ENCODE measurements at regions not wholly inside any gene's neighbourhood (a gene's known extent, or its start where the extent isn't known, plus 50 kb on each side); places are given as distances from the start of the nearest gene placed in this dataset.

DNA sequence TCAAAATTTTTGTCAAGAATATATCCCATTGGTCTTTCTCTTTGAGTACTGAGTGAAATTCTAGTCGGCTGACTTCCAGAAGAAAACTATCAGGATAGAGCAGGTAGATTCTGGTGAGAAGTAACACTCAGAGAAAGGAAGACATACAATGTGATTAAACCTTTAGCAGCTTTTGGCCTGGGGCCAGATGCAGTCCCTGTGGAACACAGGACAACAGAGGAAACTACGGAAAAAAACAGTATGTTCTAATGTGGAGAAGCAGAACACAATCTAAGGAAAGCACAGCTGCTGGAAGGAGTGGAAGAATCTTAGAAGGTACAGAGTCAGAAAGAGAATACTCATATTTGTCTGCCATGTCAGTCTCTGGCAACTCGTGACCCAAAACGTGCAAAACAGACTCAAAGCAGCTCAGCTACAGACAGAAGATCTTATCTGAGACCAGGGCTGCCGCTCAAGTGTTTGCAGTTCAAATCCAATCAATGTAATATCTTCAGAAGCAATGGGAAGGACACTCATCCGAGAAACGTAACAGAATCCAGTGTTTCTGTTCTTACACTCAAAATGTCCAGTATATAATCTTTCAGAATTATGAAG, 283.8 kb downstream of the MRPL39 start:
- DNase-seq (ENCODE audit: low read depth, low spot score) (no peak), FAIRE-seq (no peak)
- Histone ChIP-seq H3K9me3 (ENCODE audit: control insufficient read depth, low read depth, low read length) (no peaks in the 10 kb centered on the region), H3K27me3 (ENCODE audit: control insufficient read depth, extremely low read depth, insufficient read depth, low read length) (no peaks in the 10 kb centered on the region), H3K36me3 (ENCODE audit: control insufficient read depth in 2 of 2, extremely low read depth in 1 of 2, insufficient read depth in 2 of 2, low read length in 2 of 2) (no peaks in the 10 kb centered on the region), H3K79me2 (ENCODE audit: control insufficient read depth, insufficient read depth, low read length) (no peaks in the 10 kb centered on the region), H3K9me1 (ENCODE audit: control insufficient read depth, extremely low read depth, insufficient read depth, low read length) (no peaks in the 10 kb centered on the region), H3K4me2 (ENCODE audit: control insufficient read depth, extremely low read depth, insufficient read depth, low read depth, low read length) (no peak overlapping the region), H3K4me1 (ENCODE audit: control insufficient read depth, extremely low read depth, insufficient read depth, low read length) (no peaks in the 10 kb centered on the region), H3K4me3 (ENCODE audit: control insufficient read depth in 2 of 3, extremely low read depth in 1 of 3, insufficient read depth in 2 of 3, low read depth in 1 of 3, low read length in 3 of 3) (no peak overlapping the region), H4K20me1 (ENCODE audit: control insufficient read depth, extremely low read depth, insufficient read depth, low read length) (no peaks in the 10 kb centered on the region), H3K9ac (ENCODE audit: control insufficient read depth, extremely low read depth, insufficient read depth, low read length) (no peak overlapping the region), H3K27ac (ENCODE audit: control insufficient read depth, insufficient read depth, low read length) (no peak overlapping the region), H2AFZ (ENCODE audit: control insufficient read depth, low read length) (peak overlapping the region; percentile 40)
- dilution Hi-C loops (cut with MboI; ENCODE audit: extremely low pct_ligation_motif_present, low sequenced_read_pairs): no loop called here
- no peak for TF ChIP-seq EZH2 (IDR thresholded peaks at IDR 0.05; ENCODE audit: low read length)
- TF ChIP-seq, protein P1, sequence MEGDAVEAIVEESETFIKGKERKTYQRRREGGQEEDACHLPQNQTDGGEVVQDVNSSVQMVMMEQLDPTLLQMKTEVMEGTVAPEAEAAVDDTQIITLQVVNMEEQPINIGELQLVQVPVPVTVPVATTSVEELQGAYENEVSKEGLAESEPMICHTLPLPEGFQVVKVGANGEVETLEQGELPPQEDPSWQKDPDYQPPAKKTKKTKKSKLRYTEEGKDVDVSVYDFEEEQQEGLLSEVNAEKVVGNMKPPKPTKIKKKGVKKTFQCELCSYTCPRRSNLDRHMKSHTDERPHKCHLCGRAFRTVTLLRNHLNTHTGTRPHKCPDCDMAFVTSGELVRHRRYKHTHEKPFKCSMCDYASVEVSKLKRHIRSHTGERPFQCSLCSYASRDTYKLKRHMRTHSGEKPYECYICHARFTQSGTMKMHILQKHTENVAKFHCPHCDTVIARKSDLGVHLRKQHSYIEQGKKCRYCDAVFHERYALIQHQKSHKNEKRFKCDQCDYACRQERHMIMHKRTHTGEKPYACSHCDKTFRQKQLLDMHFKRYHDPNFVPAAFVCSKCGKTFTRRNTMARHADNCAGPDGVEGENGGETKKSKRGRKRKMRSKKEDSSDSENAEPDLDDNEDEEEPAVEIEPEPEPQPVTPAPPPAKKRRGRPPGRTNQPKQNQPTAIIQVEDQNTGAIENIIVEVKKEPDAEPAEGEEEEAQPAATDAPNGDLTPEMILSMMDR (optimal IDR thresholded peaks at IDR 0.05 in 1 of 3, IDR thresholded peaks at IDR 0.05 in 1 of 3, conservative IDR thresholded peaks at IDR 0.05 in 1 of 3; ENCODE audit: extremely low read depth in 1 of 3, insufficient read depth in 2 of 3, low read length in 3 of 3): no peak

DNA sequence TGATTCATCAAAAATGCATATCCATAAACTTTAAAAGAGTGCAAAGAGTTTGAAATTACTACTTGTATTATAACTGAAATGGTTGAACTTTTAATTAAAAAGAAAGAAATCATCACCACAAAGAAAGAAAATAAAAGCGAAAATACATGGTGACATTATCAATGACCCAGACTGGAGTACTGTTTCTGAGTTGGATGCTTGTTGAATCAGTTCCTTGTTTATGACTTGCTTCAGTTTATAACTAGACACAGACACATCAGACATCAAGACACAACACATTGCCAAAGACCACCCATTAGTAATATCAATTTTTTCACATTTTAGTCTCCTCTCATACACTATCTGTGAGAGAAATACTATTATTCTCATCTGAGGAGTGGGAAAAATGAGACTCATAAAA, 293.0 kb downstream of the MRPL39 start:
- no peak overlapping the region for H2AFZ ChIP-seq (ENCODE audit: control insufficient read depth, low read length)
- no peaks in the 10 kb centered on the region for H4K20me1 ChIP-seq (ENCODE audit: control insufficient read depth, extremely low read depth, insufficient read depth, low read length)
- no peaks in the 10 kb centered on the region for H3K36me3 ChIP-seq (ENCODE audit: control insufficient read depth in 2 of 2, extremely low read depth in 1 of 2, insufficient read depth in 2 of 2, low read length in 2 of 2)
- H3K79me2 ChIP-seq (ENCODE audit: control insufficient read depth, insufficient read depth, low read length): no peaks in the 10 kb centered on the region
- no peak overlapping the region for H3K27ac ChIP-seq (ENCODE audit: control insufficient read depth, insufficient read depth, low read length)
- DNase-seq (ENCODE audit: low read depth, low spot score): no peak
- H3K4me1 ChIP-seq (ENCODE audit: control insufficient read depth, extremely low read depth, insufficient read depth, low read length): no peaks in the 10 kb centered on the region
- no peak for FAIRE-seq
- TF ChIP-seq, protein P1 (optimal IDR thresholded peaks at IDR 0.05 in 1 of 3, IDR thresholded peaks at IDR 0.05 in 1 of 3, conservative IDR thresholded peaks at IDR 0.05 in 1 of 3; ENCODE audit: extremely low read depth in 1 of 3, insufficient read depth in 2 of 3, low read length in 3 of 3): no peak
- TF ChIP-seq EZH2 (IDR thresholded peaks at IDR 0.05; ENCODE audit: low read length): no peak
- H3K4me2 ChIP-seq (ENCODE audit: control insufficient read depth, extremely low read depth, insufficient read depth, low read depth, low read length): no peak overlapping the region
- no peaks in the 10 kb centered on the region for H3K27me3 ChIP-seq (ENCODE audit: control insufficient read depth, extremely low read depth, insufficient read depth, low read length)
- no peak overlapping the region for H3K9ac ChIP-seq (ENCODE audit: control insufficient read depth, extremely low read depth, insufficient read depth, low read length)
- dilution Hi-C loops (cut with MboI; ENCODE audit: extremely low pct_ligation_motif_present, low sequenced_read_pairs): no loop called here
- H3K9me3 ChIP-seq (ENCODE audit: control insufficient read depth, low read depth, low read length): no peaks in the 10 kb centered on the region
- no peak overlapping the region for H3K4me3 ChIP-seq (ENCODE audit: control insufficient read depth in 2 of 3, extremely low read depth in 1 of 3, insufficient read depth in 2 of 3, low read depth in 1 of 3, low read length in 3 of 3)
- no peaks in the 10 kb centered on the region for H3K9me1 ChIP-seq (ENCODE audit: control insufficient read depth, extremely low read depth, insufficient read depth, low read length)

Measured in keratinocyte (primary cell).